IMR-90 (cell line): ENCODE measurements at regions not wholly inside any gene's neighbourhood (a gene's known extent, or its start where the extent isn't known, plus 50 kb on each side); places are given as distances from the start of the nearest gene placed in this dataset.

Experiments
- ATAC-seq: fragments of 200-7000 bp; cut with Tn5 transposase; 2 replicates; pipeline ENCODE4 v1.9.1; 2020; ENCODE audit warnings: low read depth, mild to moderate bottlenecking, moderate library complexity
- BruUV-seq: library from RNA; stranded (reverse); fragments of 400-500 nt; replicated peaks from 2 replicates; lab custom pipeline; 2021; lab: Mats Ljungman, UMichigan
- CTCF ChIA-PET: fragments of 300-600 bp; formaldehyde crosslinking; extraction: SDS; loops from one replicate; lab custom pipeline; 2021; ENCODE audit warnings: antibody characterized with exemption; lab: Yijun Ruan, JAX
- POLR2A ChIA-PET: fragments of 300-600 bp; sonication (Branson Sonifier 250); formaldehyde crosslinking; loops from one replicate; lab custom pipeline; 2022; ENCODE audit warnings: antibody characterized with exemption; ENCODE audit not compliant: unreplicated experiment; lab: Charles Lee
- DNase-seq: peaks from one replicate; pipeline ENCODE4 v3.0.0; 2013
- H2AFZ ChIP-seq: replicated peaks from 2 replicates; pipeline ENCODE3; 2013; ENCODE audit warnings: low read length, mild to moderate bottlenecking; ENCODE audit not compliant: poor library complexity
- H2AK5ac ChIP-seq: 2 replicates; pipeline ENCODE4 v1.6.1; 2013; ENCODE audit warnings: low read depth, low read length, inconsistent platforms
- H2AK9ac ChIP-seq: replicated peaks from 2 replicates; pipeline ENCODE3; 2013; ENCODE audit warnings: mild to moderate bottlenecking, low read depth, low read length, moderate library complexity; ENCODE audit not compliant: poor library complexity
- H2BK120ac ChIP-seq: 2 replicates; pipeline ENCODE4 v1.6.1; 2013; ENCODE audit warnings: low read depth, low read length, inconsistent platforms
- H2BK15ac ChIP-seq: 3 replicates; pipeline ENCODE4 v1.6.1; 2013; ENCODE audit warnings: low read depth, low read length, inconsistent platforms
- H2BK20ac ChIP-seq: 2 replicates; pipeline ENCODE4 v1.6.1; 2013; ENCODE audit warnings: low read depth, mild to moderate bottlenecking, inconsistent platforms, low read length, moderate library complexity
- H2BK5ac ChIP-seq: 2 replicates; pipeline ENCODE4 v1.6.1; 2013; ENCODE audit warnings: mild to moderate bottlenecking, low read depth, low read length, inconsistent platforms; ENCODE audit not compliant: poor library complexity, severe bottlenecking
- H3K14ac ChIP-seq: replicated peaks from 2 replicates; pipeline ENCODE4 v1.6.1; 2013; ENCODE audit warnings: low read depth, low read length, inconsistent platforms
- H3K18ac ChIP-seq: 2 replicates; pipeline ENCODE4 v1.6.1; 2013; ENCODE audit warnings: low read depth, low read length, control low read depth
- H3K23ac ChIP-seq: 2 replicates; pipeline ENCODE4 v1.6.1; 2013; ENCODE audit warnings: low read depth, low read length, inconsistent platforms
- H3K27ac ChIP-seq: 2 replicates; pipeline ENCODE4 v1.5.1; 2013; ENCODE audit warnings: mild to moderate bottlenecking, control low read depth, low read length; ENCODE audit not compliant: insufficient read depth
- H3K27me3 ChIP-seq: 2 replicates; pipeline ENCODE4 v1.6.1; 2013; ENCODE audit warnings: low read length; ENCODE audit not compliant: control insufficient read depth, insufficient read depth
- H3K36me3 ChIP-seq: 2 replicates; pipeline ENCODE4 v1.6.1; 2013; ENCODE audit warnings: low read length, mixed read lengths; ENCODE audit not compliant: control insufficient read depth, insufficient read depth
- H3K4ac ChIP-seq: 2 replicates; pipeline ENCODE4 v1.6.1; 2013; ENCODE audit warnings: low read depth, low read length, inconsistent platforms
- H3K4me1 ChIP-seq: 2 replicates; pipeline ENCODE4 v1.6.1; 2013; ENCODE audit warnings: low read length, mixed read lengths; ENCODE audit not compliant: control insufficient read depth, insufficient read depth
- H3K4me2 ChIP-seq: 2 replicates; pipeline ENCODE4 v1.6.1; 2013; ENCODE audit warnings: low read depth, mild to moderate bottlenecking, control low read depth, low read length, moderate library complexity
- H3K4me3 ChIP-seq: 2 replicates; pipeline ENCODE4 v1.5.1; 2013; ENCODE audit warnings: low read depth, mild to moderate bottlenecking, control low read depth, low read length, moderate library complexity; ENCODE audit not compliant: insufficient read depth
- H3K56ac ChIP-seq: 2 replicates; pipeline ENCODE4 v1.6.1; 2013; ENCODE audit warnings: low read length, inconsistent platforms; ENCODE audit not compliant: insufficient read depth; ENCODE audit errors: extremely low read depth
- H3K79me1 ChIP-seq, 2 experiments: 2 replicates each; pipeline ENCODE4 v1.6.1; 2013; ENCODE audit warnings: low read length in 2 of 2, inconsistent platforms in 1 of 2, low read depth in 1 of 2
- H3K9ac ChIP-seq: 2 replicates; pipeline ENCODE4 v1.6.1; 2013; ENCODE audit warnings: low read depth, low read length, control low read depth
- H3K9me1 ChIP-seq: 2 replicates; pipeline ENCODE4 v1.6.1; 2013; ENCODE audit warnings: low read length, inconsistent platforms; ENCODE audit not compliant: insufficient read depth
- H3K9me3 ChIP-seq: 2 replicates; pipeline ENCODE4 v1.6.1; 2013; ENCODE audit warnings: low read length; ENCODE audit not compliant: control insufficient read depth, insufficient read depth
- H4K20me1 ChIP-seq: 2 replicates; pipeline ENCODE4 v1.6.1; 2013; ENCODE audit warnings: low read length, inconsistent platforms; ENCODE audit not compliant: insufficient read depth
- H4K5ac ChIP-seq: 2 replicates; pipeline ENCODE4 v1.6.1; 2013; ENCODE audit warnings: mild to moderate bottlenecking, low read depth, low read length, control low read depth
- H4K8ac ChIP-seq, 2 experiments: 2 replicates each; pipeline ENCODE4 v1.6.1; 2013; ENCODE audit warnings: low read depth in 2 of 2, low read length in 2 of 2, control low read depth in 1 of 2, inconsistent platforms in 1 of 2
- H4K91ac ChIP-seq: 2 replicates; pipeline ENCODE4 v1.6.1; 2013; ENCODE audit warnings: low read depth, low read length, inconsistent platforms; ENCODE audit not compliant: insufficient read depth
- BHLHE40 ChIP-seq: fragments of 150-350 bp; IDR thresholded peaks from 2 replicates; pipeline ENCODE4 v1.6.1; 2016; ENCODE audit warnings: mild to moderate bottlenecking, low read depth, low read length
- CEBPB ChIP-seq: IDR thresholded peaks from 2 replicates; pipeline ENCODE4 v1.6.1; 2012; ENCODE audit warnings: low read depth, low read length, improper control_type of control experiment
- CHD1 ChIP-seq: IDR thresholded peaks from 2 replicates; pipeline ENCODE4 v1.6.1; 2012; ENCODE audit warnings: low read depth, low read length, improper control_type of control experiment
- CTCF ChIP-seq: conservative IDR thresholded peaks from 2 replicates; pipeline ENCODE4 v1.5.1; 2012; ENCODE audit warnings: mild to moderate bottlenecking, low read depth, low read length, improper control_type of control experiment
- FOS ChIP-seq: fragments of 150-350 bp; IDR thresholded peaks from 2 replicates; pipeline ENCODE4 v1.6.1; 2016; ENCODE audit warnings: low read depth, low read length
- MAFK ChIP-seq: IDR thresholded peaks from 2 replicates; pipeline ENCODE4 v1.6.1; 2012; ENCODE audit warnings: low read depth, low read length, improper control_type of control experiment
- MAZ ChIP-seq: IDR thresholded peaks from 2 replicates; pipeline ENCODE4 v1.6.1; 2012; ENCODE audit warnings: low read depth, mild to moderate bottlenecking, low read length, improper control_type of control experiment, moderate library complexity, borderline replicate concordance
- MXI1 ChIP-seq: IDR thresholded peaks from 2 replicates; pipeline ENCODE4 v1.6.1; 2012; ENCODE audit warnings: low read depth, mild to moderate bottlenecking, low read length, moderate library complexity, borderline replicate concordance
- NFE2L2 ChIP-seq: fragments of 150-350 bp; IDR thresholded peaks from 2 replicates; pipeline ENCODE4 v1.6.1; 2016; ENCODE audit warnings: low read depth, mild to moderate bottlenecking, low read length
- POLR2A ChIP-seq: IDR thresholded peaks from 2 replicates; pipeline ENCODE4 v1.6.1; 2012; ENCODE audit warnings: mild to moderate bottlenecking, low read depth, low read length
- RAD21 ChIP-seq: IDR thresholded peaks from 2 replicates; pipeline ENCODE4 v1.6.1; 2012; ENCODE audit warnings: low read length, improper control_type of control experiment
- RCOR1 ChIP-seq: IDR thresholded peaks from 2 replicates; pipeline ENCODE4 v1.6.1; 2012; ENCODE audit warnings: mild to moderate bottlenecking, low read length, improper control_type of control experiment; ENCODE audit not compliant: insufficient replicate concordance
- RFX5 ChIP-seq: IDR thresholded peaks from 2 replicates; pipeline ENCODE4 v1.8.0; 2012; ENCODE audit warnings: low read depth, mild to moderate bottlenecking, low read length, moderate library complexity
- SMC3 ChIP-seq: fragments of 150-350 bp; IDR thresholded peaks from 2 replicates; pipeline ENCODE4 v1.6.1; 2016; ENCODE audit warnings: low read depth, mild to moderate bottlenecking, antibody characterized with exemption, low read length, moderate library complexity
- WGBS, 2 experiments: methylation state at CpG; one replicate each; pipeline versions ENCODE4 v1.1.5 to v1.1.7; 2013; ENCODE audit warnings: missing lambda C conversion rate in 2 of 2; ENCODE audit not compliant: insufficient read length in 1 of 2; ENCODE audit errors: extremely low coverage in 2 of 2; 5-methylcytosine and 5-hydroxymethylcytosine counted together
- dilution Hi-C: fragments of 300-500 bp; cut with HindIII; formaldehyde crosslinking; loops from one replicate; pipeline ENCODE4 v1.14.3; 2018; ENCODE audit warnings: low sequenced_read_pairs; ENCODE audit not compliant: unreplicated experiment
- in situ Hi-C: fragments of 300-500 bp; cut with MboI; formaldehyde crosslinking; loops from 3 replicates; pipeline ENCODE4 v1.14.3; 2019; ENCODE audit warnings: low sequenced_read_pairs, inconsistent platforms, mixed read lengths
- intact Hi-C: fragments of 100-400 bp; cut with micrococcal nuclease; formaldehyde crosslinking; loops from 2 replicates; pipeline ENCODE4 v1.10.0; 2022
- TF ChIP-seq, protein P1 (sequence below): fragments of 150-350 bp; IDR thresholded peaks from 2 replicates; pipeline ENCODE4 v1.6.1; 2017; ENCODE audit warnings: mild to moderate bottlenecking, antibody characterized with exemption, low read length, low read depth
- TF ChIP-seq, protein P2 (sequence below): fragments of 150-350 bp; IDR thresholded peaks from 2 replicates; pipeline ENCODE4 v1.6.1; 2016; ENCODE audit warnings: low read depth, mild to moderate bottlenecking, low read length, moderate library complexity, borderline replicate concordance

DNA sequence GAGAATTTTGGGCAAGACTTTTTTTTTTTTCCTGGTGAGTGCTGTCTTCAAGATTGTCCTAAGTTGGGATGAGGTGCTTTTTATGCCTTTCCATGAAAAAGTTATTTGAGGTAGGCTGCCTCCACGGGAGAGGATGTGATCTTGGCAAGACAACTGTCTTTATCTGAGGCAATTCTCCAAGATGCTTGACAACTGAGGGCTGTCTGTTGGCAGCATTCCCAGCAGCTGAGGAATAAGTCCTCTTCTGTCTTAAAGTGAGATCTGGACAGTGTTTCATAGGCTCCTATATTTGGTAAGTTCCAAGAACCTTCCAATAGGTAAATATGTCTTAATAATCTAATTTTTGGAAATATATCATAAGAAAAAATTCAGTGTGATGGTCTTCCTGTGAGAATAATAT, 662.0 kb downstream of the CDH11 start:
- in situ Hi-C loops: loop anchor here (25.0 kb wide), 2 partner anchors 373 to 1098 kb away; no protein-coding TSS in a partner anchor
- H3K9ac ChIP-seq: no peak overlapping the region
- no peak overlapping the region for H3K18ac ChIP-seq
- no peak for TF ChIP-seq CHD1
- no peak for TF ChIP-seq NFE2L2
- TF ChIP-seq CTCF: no peak
- TF ChIP-seq MXI1: no peak
- TF ChIP-seq FOS: no peak
- TF ChIP-seq, protein P1, sequence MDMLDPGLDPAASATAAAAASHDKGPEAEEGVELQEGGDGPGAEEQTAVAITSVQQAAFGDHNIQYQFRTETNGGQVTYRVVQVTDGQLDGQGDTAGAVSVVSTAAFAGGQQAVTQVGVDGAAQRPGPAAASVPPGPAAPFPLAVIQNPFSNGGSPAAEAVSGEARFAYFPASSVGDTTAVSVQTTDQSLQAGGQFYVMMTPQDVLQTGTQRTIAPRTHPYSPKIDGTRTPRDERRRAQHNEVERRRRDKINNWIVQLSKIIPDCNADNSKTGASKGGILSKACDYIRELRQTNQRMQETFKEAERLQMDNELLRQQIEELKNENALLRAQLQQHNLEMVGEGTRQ: no peak
- no peak for TF ChIP-seq SMC3
- TF ChIP-seq, protein P2, sequence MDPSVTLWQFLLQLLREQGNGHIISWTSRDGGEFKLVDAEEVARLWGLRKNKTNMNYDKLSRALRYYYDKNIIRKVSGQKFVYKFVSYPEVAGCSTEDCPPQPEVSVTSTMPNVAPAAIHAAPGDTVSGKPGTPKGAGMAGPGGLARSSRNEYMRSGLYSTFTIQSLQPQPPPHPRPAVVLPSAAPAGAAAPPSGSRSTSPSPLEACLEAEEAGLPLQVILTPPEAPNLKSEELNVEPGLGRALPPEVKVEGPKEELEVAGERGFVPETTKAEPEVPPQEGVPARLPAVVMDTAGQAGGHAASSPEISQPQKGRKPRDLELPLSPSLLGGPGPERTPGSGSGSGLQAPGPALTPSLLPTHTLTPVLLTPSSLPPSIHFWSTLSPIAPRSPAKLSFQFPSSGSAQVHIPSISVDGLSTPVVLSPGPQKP: no peak
- TF ChIP-seq BHLHE40: no peak
- TF ChIP-seq POLR2A: no peak
- no peak for TF ChIP-seq RCOR1
- no peak for TF ChIP-seq RFX5
- no peak for TF ChIP-seq RAD21
- TF ChIP-seq MAFK: no peak
- no peak for TF ChIP-seq CEBPB
- no peak for TF ChIP-seq MAZ
- no peaks in the 10 kb centered on the region for H3K4me1 ChIP-seq
- H4K91ac ChIP-seq: no peak overlapping the region
- no peak overlapping the region for H2BK20ac ChIP-seq
- H3K56ac ChIP-seq: no peak overlapping the region
- H2AK5ac ChIP-seq: no peak overlapping the region
- no peak overlapping the region for H3K27ac ChIP-seq
- no peak overlapping the region for H4K5ac ChIP-seq
- intact Hi-C loops: loop anchor here (5.0 to 10.0 kb wide), 3 partner anchors 368 to 1095 kb away; no protein-coding TSS in a partner anchor
- H3K4ac ChIP-seq: no peak overlapping the region
- no peaks in the 10 kb centered on the region for H3K79me1 ChIP-seq
- H3K27me3 ChIP-seq: no peaks in the 10 kb centered on the region
- H3K9me3 ChIP-seq: no peaks in the 10 kb centered on the region
- dilution Hi-C loops: no loop called here
- H2AK9ac ChIP-seq: no peak overlapping the region
- no peaks in the 10 kb centered on the region for H4K20me1 ChIP-seq
- H2AFZ ChIP-seq: no peak overlapping the region
- ChIA-PET CTCF (interaction anchor here (0.6 kb wide), 1 partner anchor 557 kb away, joined by 5 read pairs; no protein-coding TSS in a partner anchor), POLR2A (no interaction called here)
- H4K8ac ChIP-seq: no peak overlapping the region
- no peak overlapping the region for H2BK120ac ChIP-seq
- no peaks in the 10 kb centered on the region for H3K9me1 ChIP-seq
- H3K36me3 ChIP-seq: no peaks in the 10 kb centered on the region
- H3K4me3 ChIP-seq: no peak overlapping the region
- peak; percentile 44 for DNase-seq
- no peak overlapping the region for H3K14ac ChIP-seq
- no peak overlapping the region for H2BK15ac ChIP-seq
- no TSS peak for BruUV-seq
- ATAC-seq: no peak
- no peak overlapping the region for H3K4me2 ChIP-seq
- no CpG with 5 or more reads among the region's 1 CpG for WGBS, 2 experiments
- H2BK5ac ChIP-seq: no peak overlapping the region
- no peak overlapping the region for H3K23ac ChIP-seq
